ENCODE measurements at regions not wholly inside any gene's neighbourhood (a gene's known extent, or its start where the extent isn't known, plus 50 kb on each side); places are given as distances from the start of the nearest gene placed in this dataset.

- Histone ChIP-seq H3K9me3 (no peaks in the 10 kb centered on the region), H3K4me1 (no peaks in the 10 kb centered on the region), H3K36me3 (no peaks in the 10 kb centered on the region), H3K27me3 (no peaks in the 10 kb centered on the region), H3K4me3 (replicated peaks in 1 of 3) (no peak overlapping the region), H3K27ac (no peak overlapping the region)
- intact Hi-C loops (cut with DNase I), result no loop called here
- WGBS, 2 donors, result 78 to 85% methylated on average over 1 of the region's 1 CpG
- DNase-seq, result no peak
- no peak for TF ChIP-seq POLR2A (IDR thresholded peaks at IDR 0.05)
- TF ChIP-seq CTCF (IDR thresholded peaks at IDR 0.05), result no peak
These were observed 400.3 kb upstream of the PKDCC start for GRCh38 chr2:41647468-41648050.

GRCh38 chr2:41657226-41657625 lies 390.6 kb upstream of the PKDCC start:
- H3K9me3 ChIP-seq, result no peaks in the 10 kb centered on the region
- TF ChIP-seq POLR2A (IDR thresholded peaks at IDR 0.05) (no peak), CTCF (IDR thresholded peaks at IDR 0.05) (no peak)
- intact Hi-C loops (cut with DNase I), result no loop called here

GRCh38 chr2:41659758-41660157 lies 388.1 kb upstream of the PKDCC start:
- Histone ChIP-seq H3K27ac (no peak overlapping the region), H3K4me1 (no peaks in the 10 kb centered on the region), H3K27me3 (no peaks in the 10 kb centered on the region), H3K9me3 (no peaks in the 10 kb centered on the region), H3K36me3 (no peaks in the 10 kb centered on the region), H3K4me3 (replicated peaks in 1 of 3) (no peak overlapping the region)
- no peak for TF ChIP-seq CTCF (IDR thresholded peaks at IDR 0.05)
- TF ChIP-seq POLR2A (IDR thresholded peaks at IDR 0.05), result no peak
- intact Hi-C loops (cut with DNase I), result no loop called here
- DNase-seq, result no peak

More at GRCh38 chr2:41657226-41657625, 390.6 kb upstream of the PKDCC start:
- Histone ChIP-seq H3K27ac (no peak overlapping the region), H3K27me3 (no peaks in the 10 kb centered on the region), H3K36me3 (no peaks in the 10 kb centered on the region), H3K4me1 (no peaks in the 10 kb centered on the region), H3K4me3 (replicated peaks in 1 of 3) (no peak overlapping the region)
- no peak for DNase-seq

GRCh38 chr2:41662461-41662860 lies 385.4 kb upstream of the PKDCC start:
- H3K27me3 ChIP-seq, result no peaks in the 10 kb centered on the region
- no peak overlapping the region for H3K27ac ChIP-seq
- intact Hi-C loops (cut with DNase I), result no loop called here
- TF ChIP-seq CTCF (IDR thresholded peaks at IDR 0.05) (no peak), POLR2A (IDR thresholded peaks at IDR 0.05) (no peak)
- no peaks in the 10 kb centered on the region for H3K36me3 ChIP-seq
- no peak overlapping the region for H3K4me3 ChIP-seq (replicated peaks in 1 of 3)
- H3K9me3 ChIP-seq, result no peaks in the 10 kb centered on the region
- H3K4me1 ChIP-seq, result no peaks in the 10 kb centered on the region
- DNase-seq, result no peak

GRCh38 chr2:41663056-41663455 lies 384.8 kb upstream of the PKDCC start:
- Histone ChIP-seq H3K27me3 (no peaks in the 10 kb centered on the region), H3K4me1 (no peaks in the 10 kb centered on the region), H3K27ac (no peak overlapping the region), H3K9me3 (no peaks in the 10 kb centered on the region), H3K4me3 (replicated peaks in 1 of 3) (no peak overlapping the region), H3K36me3 (no peaks in the 10 kb centered on the region)
- intact Hi-C loops (cut with DNase I), result no loop called here
- no peak for DNase-seq
- 82 to 84% methylated on average over 5 of the region's 5 CpGs for WGBS, 2 donors
- TF ChIP-seq POLR2A (IDR thresholded peaks at IDR 0.05), result no peak
- TF ChIP-seq CTCF (IDR thresholded peaks at IDR 0.05), result no peak

All from thyroid gland (tissue), 4 donors.